K562 (cell line): ENCODE measurements at regions not wholly inside any gene's neighbourhood (a gene's known extent, or its start where the extent isn't known, plus 50 kb on each side); places are given as distances from the start of the nearest gene placed in this dataset.

Source experiments
- ATAC-seq: fragments of 200-7000 bp; cut with Tn5 transposase; 3 replicates; pipeline ENCODE4 v1.9.1; 2020; ENCODE audit warnings: moderate library complexity
- BruUV-seq: library from RNA; stranded (reverse); fragments of 400-500 nt; replicated peaks from 2 replicates; lab custom pipeline; 2021; lab: Mats Ljungman, UMichigan
- CTCF ChIA-PET: fragments of 300-600 bp; formaldehyde crosslinking; extraction: SDS; loops from one replicate; lab custom pipeline; 2021; ENCODE audit warnings: low intra/inter-chr PET ratio; lab: Yijun Ruan, JAX
- POLR2A ChIA-PET: fragments of 300-600, 350-650 bp; sonication (Branson Sonifier 250); formaldehyde crosslinking; extraction: SDS; loops from one replicate; lab custom pipeline; 2021; ENCODE audit warnings: antibody characterized with exemption, inconsistent platforms; lab: Yijun Ruan, JAX
- DNase-seq, 4 experiments: peaks; one replicate each; pipeline versions ENCODE4 v3.0.0 to v3.0.0-alpha.2; 2011 to 2018; ENCODE audit warnings: low spot score in 3 of 4, mixed read lengths in 3 of 4; ENCODE audit errors: extremely low read depth in 1 of 4
- FAIRE-seq: peaks from 2 replicates; lab custom pipeline; 2011; peaks lifted over from hg19 to GRCh38; lab: Jason Lieb, UNC
- H2AFZ ChIP-seq: 2 replicates; pipeline ENCODE4 v1.6.0; 2011; ENCODE audit warnings: low read depth, low read length, control low read depth, inconsistent platforms
- H3K27ac ChIP-seq: fragments of 200-600 bp; 3 replicates; pipeline ENCODE4 v1.8.0; 2011; ENCODE audit warnings: low read depth, mild to moderate bottlenecking, control low read depth, inconsistent platforms, low read length, moderate library complexity, mixed read lengths; ENCODE audit errors: extremely low read depth
- H3K27me3 ChIP-seq, 2 experiments: fragments of 300-600 bp in 1 of 2; 2 replicates in 1 of 2; 3 replicates in 1 of 2; pipeline versions ENCODE4 v1.6.0 to v1.8.0; 2011; ENCODE audit warnings: inconsistent platforms in 2 of 2, low read length in 2 of 2, mild to moderate bottlenecking in 1 of 2, mixed read lengths in 1 of 2, moderate library complexity in 1 of 2; ENCODE audit not compliant: control insufficient read depth in 2 of 2, insufficient read depth in 2 of 2
- H3K36me3 ChIP-seq: fragments of 300-600 bp; 3 replicates; pipeline ENCODE4 v1.8.0; 2011; ENCODE audit warnings: mild to moderate bottlenecking, low read length, inconsistent platforms; ENCODE audit not compliant: control insufficient read depth, insufficient read depth
- H3K4me1 ChIP-seq, 2 experiments: fragments of 200-600 bp in 1 of 2; replicated peaks in 1 of 2; 2 replicates in 1 of 2; 3 replicates in 1 of 2; pipeline versions ENCODE4 v1.5.1 to v1.8.0; 2011; ENCODE audit warnings: inconsistent platforms in 2 of 2, low read length in 2 of 2, mild to moderate bottlenecking in 1 of 2, mixed read lengths in 1 of 2, moderate library complexity in 1 of 2; ENCODE audit not compliant: control insufficient read depth in 2 of 2, insufficient read depth in 2 of 2
- H3K4me2 ChIP-seq: 2 replicates; pipeline ENCODE4 v1.6.1; 2011; ENCODE audit warnings: low read length, control low read depth, inconsistent platforms, mixed read lengths; ENCODE audit not compliant: insufficient read depth
- H3K4me3 ChIP-seq: fragments of 200-600 bp; sonication (generic), shearing (Covaris generic); 2 replicates; pipeline ENCODE4 v1.5.1; 2016; ENCODE audit warnings: control low read depth, inconsistent platforms
- H3K79me2 ChIP-seq: fragments of 200-600 bp; 3 replicates; pipeline ENCODE4 v1.8.0; 2011; ENCODE audit warnings: low read length, inconsistent platforms; ENCODE audit not compliant: control insufficient read depth, insufficient read depth
- H3K9ac ChIP-seq, 2 experiments: 2 replicates each; pipeline versions ENCODE4 v1.6.0 to v1.6.1; 2011; ENCODE audit warnings: low read depth in 2 of 2, low read length in 2 of 2, control low read depth in 1 of 2, inconsistent platforms in 1 of 2, mild to moderate bottlenecking in 1 of 2, mixed read lengths in 1 of 2; ENCODE audit not compliant: insufficient read depth in 1 of 2
- H3K9me1 ChIP-seq: one replicate; pipeline ENCODE4 v1.6.0; 2011; ENCODE audit warnings: inconsistent platforms, mild to moderate bottlenecking, low read length, moderate library complexity; ENCODE audit not compliant: control insufficient read depth, insufficient read depth
- H3K9me3 ChIP-seq: replicated peaks from 2 replicates; pipeline ENCODE4 v1.5.1; 2011; ENCODE audit warnings: low read depth, low read length, inconsistent platforms; ENCODE audit not compliant: control insufficient read depth, insufficient read depth
- H4K20me1 ChIP-seq: replicated peaks from 2 replicates; pipeline ENCODE4 v1.6.1; 2011; ENCODE audit warnings: low read length, inconsistent platforms, mixed read lengths; ENCODE audit not compliant: control insufficient read depth, insufficient read depth
- BHLHE40 ChIP-seq: IDR thresholded peaks from 2 replicates; pipeline ENCODE4 v1.6.1; 2011; ENCODE audit warnings: low read length, improper control_type of control experiment
- EWSR1 ChIP-seq: fragments of 450-650 bp; IDR thresholded peaks from 2 replicates; pipeline ENCODE4 v1.6.1; 2018; ENCODE audit warnings: borderline replicate concordance, mild to moderate bottlenecking, low read depth, moderate library complexity; ENCODE audit not compliant: partially characterized antibody
- FIP1L1 ChIP-seq: fragments of 200-400 bp; formaldehyde crosslinking; IDR thresholded peaks from 2 replicates; pipeline ENCODE4 v1.6.1; 2018; ENCODE audit warnings: mild to moderate bottlenecking, low read depth, low read length; ENCODE audit not compliant: poor library complexity, severe bottlenecking
- GTF2E2 ChIP-seq: fragments of 200-800 bp; sonication (Bioruptor generic); IDR thresholded peaks from 2 replicates; pipeline ENCODE4 v1.6.1; 2016; ENCODE audit warnings: missing genetic modification characterization, missing compliant biosample characterization
- HMG20A ChIP-seq: fragments of 450-650 bp; formaldehyde crosslinking; conservative IDR thresholded peaks from 2 replicates; pipeline ENCODE4 v1.4.0; 2020; ENCODE audit warnings: mild to moderate bottlenecking, mixed read lengths
- MBD2 ChIP-seq: sonication (generic); IDR thresholded peaks from 2 replicates; pipeline ENCODE4 v1.6.1; 2016; ENCODE audit warnings: low read depth, borderline replicate concordance
- PHF8 ChIP-seq: fragments of 200-600 bp; sonication (generic); IDR thresholded peaks from 2 replicates; pipeline ENCODE4 v1.6.1; 2012; ENCODE audit warnings: mixed run types, mild to moderate bottlenecking, inconsistent platforms, low read length, moderate library complexity, borderline replicate concordance
- PTRF ChIP-seq: fragments of 450-650 bp; IDR thresholded peaks from 2 replicates; pipeline ENCODE4 v1.6.1; 2016; ENCODE audit warnings: mild to moderate bottlenecking, missing genetic modification characterization, missing compliant biosample characterization
- RBFOX2 ChIP-seq: fragments of 200-400 bp; formaldehyde crosslinking; IDR thresholded peaks from 2 replicates; pipeline ENCODE4 v1.6.1; 2017; ENCODE audit warnings: low read depth, mild to moderate bottlenecking, low read length, moderate library complexity
- RFX7 ChIP-seq: fragments of 250-450 bp; sonication (Bioruptor Pico); IDR thresholded peaks from 2 replicates; pipeline ENCODE4 v1.5.1; 2021; ENCODE audit warnings: mild to moderate bottlenecking
- SAFB ChIP-seq: fragments of 200-400 bp; formaldehyde crosslinking; IDR thresholded peaks from 2 replicates; pipeline ENCODE4 v1.6.1; 2017; ENCODE audit warnings: low read depth, low read length, borderline replicate concordance
- ZNF212 ChIP-seq: fragments of 450-650 bp; formaldehyde crosslinking; IDR thresholded peaks from 2 replicates; pipeline ENCODE4 v1.4.0; 2020; ENCODE audit warnings: mild to moderate bottlenecking
- ZNF407 ChIP-seq: fragments of 450-650 bp; IDR thresholded peaks from 2 replicates; pipeline ENCODE4 v1.6.1; 2016; ENCODE audit warnings: low read depth
- ZNF41 ChIP-seq: fragments of 250-450 bp; sonication (Bioruptor Pico); conservative IDR thresholded peaks from 2 replicates; pipeline ENCODE4 v1.4.0; 2020; ENCODE audit warnings: mild to moderate bottlenecking
- ZNF668 ChIP-seq: fragments of 250-450 bp; sonication (Bioruptor Pico); IDR thresholded peaks from 2 replicates; pipeline ENCODE4 v1.8.0; 2022; ENCODE audit warnings: mild to moderate bottlenecking, inconsistent platforms
- WGBS: fragments of 100-300 bp; shearing (Covaris generic); methylation state at CpG from one replicate; pipeline ENCODE4 v1.1.6; 2016; ENCODE audit warnings: low coverage, mixed read lengths; ENCODE audit not compliant: insufficient coverage; ENCODE audit errors: missing lambda C conversion rate; 5-methylcytosine and 5-hydroxymethylcytosine counted together
- in situ Hi-C: fragments of 300-500 bp; cut with MboI; formaldehyde crosslinking; loops from 4 replicates; pipeline ENCODE4 v1.15.0; 2018; ENCODE audit warnings: inconsistent platforms, mixed read lengths
- intact Hi-C: fragments of 100-400 bp; cut with micrococcal nuclease; formaldehyde crosslinking; loops from 2 replicates; pipeline ENCODE4 v1.14.2; 2022
- TF ChIP-seq, protein P1 (sequence below), 3 experiments: fragments of 200-800 bp in 1 of 3; sonication (Bioruptor generic) in 1 of 3; sonication (generic) in 1 of 3; formaldehyde crosslinking in 1 of 3; IDR thresholded peaks; 2 replicates each; pipeline versions ENCODE4 v1.6.1 to v1.8.0; 2016 to 2022; ENCODE audit warnings: mild to moderate bottlenecking in 2 of 3, missing compliant biosample characterization in 2 of 3, missing genetic modification characterization in 2 of 3, missing genetic modification reagents in 1 of 3

DNA sequence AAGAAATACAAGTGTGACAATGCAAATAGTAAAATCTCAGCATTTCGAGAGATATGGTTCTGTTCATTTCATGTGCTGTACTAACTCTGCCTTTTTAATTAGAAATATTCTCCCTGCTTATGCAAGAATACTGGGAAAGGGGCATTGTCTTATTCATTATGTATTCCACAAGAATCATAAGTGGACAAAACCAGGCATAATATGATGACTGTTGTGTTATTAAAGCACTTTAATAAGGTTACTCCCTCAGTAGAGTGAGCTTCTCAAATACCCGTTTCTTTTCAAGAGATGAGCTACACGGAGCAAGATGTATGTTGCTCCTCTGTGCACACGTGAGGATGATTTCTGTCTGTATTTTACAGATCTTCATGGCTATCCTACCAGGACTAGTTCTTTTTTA, 638.7 kb upstream of the FANCL start:
- FAIRE-seq (no peak), ATAC-seq (no peak), DNase-seq (no peak)
- no peaks in the 10 kb centered on the region for H3K36me3 ChIP-seq
- no peaks in the 10 kb centered on the region for H3K9me3 ChIP-seq
- CTCF ChIA-PET, result no interaction called here
- H3K27me3 ChIP-seq, result no peaks in the 10 kb centered on the region
- intact Hi-C loops (no loop called here), in situ Hi-C loops (no loop called here)
- H3K4me3 ChIP-seq, result no peak overlapping the region
- POLR2A ChIA-PET, result no interaction called here
- H3K4me2 ChIP-seq, result no peak overlapping the region
- no peaks in the 10 kb centered on the region for H3K9me1 ChIP-seq
- no peaks in the 10 kb centered on the region for H4K20me1 ChIP-seq
- H3K27ac ChIP-seq, result no peak overlapping the region
- no peak overlapping the region for H3K9ac ChIP-seq
- 8% methylated on average over 4 of the region's 4 CpGs for WGBS
- BruUV-seq, result no TSS peak
- H2AFZ ChIP-seq, result no peak overlapping the region
- no peaks in the 10 kb centered on the region for H3K79me2 ChIP-seq
- H3K4me1 ChIP-seq, result no peaks in the 10 kb centered on the region
- no peak for TF ChIP-seq EWSR1
- no peak for TF ChIP-seq PTRF (tag)
- no peak for TF ChIP-seq HMG20A (CRISPR knock-in tag)
- TF ChIP-seq FIP1L1, result no peak
- TF ChIP-seq, protein P1, sequence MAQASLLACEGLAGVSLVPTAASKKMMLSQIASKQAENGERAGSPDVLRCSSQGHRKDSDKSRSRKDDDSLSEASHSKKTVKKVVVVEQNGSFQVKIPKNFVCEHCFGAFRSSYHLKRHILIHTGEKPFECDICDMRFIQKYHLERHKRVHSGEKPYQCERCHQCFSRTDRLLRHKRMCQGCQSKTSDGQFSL (CRISPR knock-in tag; IDR thresholded peaks at IDR 0.05), result no peak
- TF ChIP-seq, protein P1 (tag; IDR thresholded peaks at IDR 0.05), result no peak
- TF ChIP-seq RBFOX2, result no peak
- no peak for TF ChIP-seq GTF2E2 (tag)
- TF ChIP-seq PHF8, result no peak
- no peak for TF ChIP-seq MBD2
- TF ChIP-seq ZNF668 (CRISPR knock-in tag), result no peak
- no peak for TF ChIP-seq ZNF407
- TF ChIP-seq RFX7, result no peak
- TF ChIP-seq ZNF212 (CRISPR knock-in tag), result no peak
- TF ChIP-seq BHLHE40, result no peak
- TF ChIP-seq SAFB, result no peak
- TF ChIP-seq ZNF41 (CRISPR knock-in tag), result no peak
